SH-SY5Y (cell line): ENCODE measurements at regions not wholly inside any gene's neighbourhood (a gene's known extent, or its start where the extent isn't known, plus 50 kb on each side); places are given as distances from the start of the nearest gene placed in this dataset.

Experiments
- GATA2 ChIP-seq: IDR thresholded peaks from 2 replicates; pipeline ENCODE4 v1.6.1; 2011; ENCODE audit warnings: mild to moderate bottlenecking, low read depth, low read length
- GATA3 ChIP-seq: IDR thresholded peaks from 2 replicates; pipeline ENCODE4 v1.6.1; 2011; ENCODE audit warnings: low read depth, mild to moderate bottlenecking, low read length, moderate library complexity

GRCh38 chr2:37873749-37874330, 51.2 kb upstream of the RMDN2 start:
- TF ChIP-seq GATA3 (no peak), GATA2 (no peak)

GRCh38 chr2:37874470-37874869, 50.6 kb upstream of the RMDN2 start:
- TF ChIP-seq GATA3, result no peak
